Ishikawa (cell line): ENCODE measurements at regions not wholly inside any gene's neighbourhood (a gene's known extent, or its start where the extent isn't known, plus 50 kb on each side); places are given as distances from the start of the nearest gene placed in this dataset.

Source experiments
- CEBPB ChIP-seq: IDR thresholded peaks from 2 replicates; pipeline ENCODE4 v1.6.1; 2012
- CREB1 ChIP-seq: IDR thresholded peaks from 2 replicates; pipeline ENCODE4 v1.6.1; 2012; ENCODE audit warnings: low read depth
- EGR1 ChIP-seq: IDR thresholded peaks from 2 replicates; pipeline ENCODE4 v1.6.1; 2012
- EP300 ChIP-seq: IDR thresholded peaks from 2 replicates; pipeline ENCODE4 v1.6.1; 2012; ENCODE audit warnings: borderline replicate concordance
- FOXM1 ChIP-seq: IDR thresholded peaks from 2 replicates; pipeline ENCODE4 v1.6.1; 2012; ENCODE audit warnings: low read depth, borderline replicate concordance
- MAX ChIP-seq: IDR thresholded peaks from 2 replicates; pipeline ENCODE4 v1.6.1; 2012
- NFIC ChIP-seq: IDR thresholded peaks from 2 replicates; pipeline ENCODE4 v1.6.1; 2012
- RAD21 ChIP-seq: IDR thresholded peaks from 2 replicates; pipeline ENCODE4 v1.6.1; 2012; ENCODE audit warnings: low read depth
- REST ChIP-seq: IDR thresholded peaks from 2 replicates; pipeline ENCODE4 v1.6.1; 2012; ENCODE audit warnings: low read depth, mild to moderate bottlenecking
- TAF1 ChIP-seq: IDR thresholded peaks from 2 replicates; pipeline ENCODE4 v1.6.1; 2012; ENCODE audit warnings: low read depth, mild to moderate bottlenecking
- TCF12 ChIP-seq: IDR thresholded peaks from 2 replicates; pipeline ENCODE4 v1.6.1; 2012; ENCODE audit warnings: low read depth
- TEAD4 ChIP-seq: IDR thresholded peaks from 2 replicates; pipeline ENCODE4 v1.6.1; 2012
- USF1 ChIP-seq: IDR thresholded peaks from 2 replicates; pipeline ENCODE4 v1.6.1; 2012
- YY1 ChIP-seq: IDR thresholded peaks from 2 replicates; pipeline ENCODE4 v1.6.1; 2012; ENCODE audit warnings: low read depth
- ZBTB7A ChIP-seq: IDR thresholded peaks from 2 replicates; pipeline ENCODE4 v1.6.1; 2012; ENCODE audit warnings: low read depth

- no peak for TF ChIP-seq CREB1
- no peak for TF ChIP-seq TEAD4
- no peak for TF ChIP-seq EGR1
These were observed 287.6 kb upstream of the STT3B start for GRCh38 chr3:31244929-31245817.

GRCh38 chr3:31246293-31247062, 286.2 kb upstream of the STT3B start:
- TF ChIP-seq EGR1 (no peak), CEBPB (no peak), NFIC (no peak), EP300 (no peak), USF1 (no peak), MAX (no peak), ZBTB7A (no peak), TEAD4 (no peak), REST (no peak), TCF12 (no peak), TAF1 (no peak), RAD21 (no peak), YY1 (no peak), FOXM1 (no peak), CREB1 (no peak)

DNA sequence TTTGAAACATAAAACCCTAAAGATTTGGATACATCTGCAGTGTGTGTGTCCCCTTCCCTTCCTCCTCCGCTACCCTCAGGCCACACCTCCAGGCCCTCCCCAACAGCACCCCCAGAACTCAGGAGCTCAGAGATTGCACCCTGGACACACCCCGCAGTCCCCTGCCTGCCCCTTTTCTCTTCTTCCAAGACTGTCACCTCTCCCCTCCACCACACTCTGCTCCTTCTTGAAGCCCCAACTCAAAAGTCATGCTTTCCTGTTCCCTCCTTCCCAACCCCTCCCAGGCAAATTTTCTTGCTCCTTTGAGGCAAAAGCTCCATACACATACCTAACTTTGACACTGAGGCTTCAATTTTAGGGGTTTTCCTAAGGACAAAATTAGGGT, 285.7 kb upstream of the STT3B start:
- TF ChIP-seq TCF12 (no peak), USF1 (no peak), REST (no peak), NFIC (no peak), EGR1 (no peak), TEAD4 (no peak), TAF1 (no peak), CREB1 (no peak), YY1 (no peak), ZBTB7A (no peak), CEBPB (no peak), EP300 (no peak), RAD21 (no peak), FOXM1 (no peak), MAX (no peak)

GRCh38 chr3:31247850-31248562, 284.7 kb upstream of the STT3B start:
- TF ChIP-seq EGR1 (no peak), NFIC (no peak), CEBPB (no peak), TCF12 (no peak), TAF1 (no peak), ZBTB7A (no peak), YY1 (no peak), RAD21 (no peak), TEAD4 (no peak), REST (no peak), EP300 (no peak), CREB1 (no peak), MAX (no peak), USF1 (no peak), FOXM1 (no peak)
